RWPE2 (cell line): ENCODE measurements at regions not wholly inside any gene's neighbourhood (a gene's known extent, or its start where the extent isn't known, plus 50 kb on each side); places are given as distances from the start of the nearest gene placed in this dataset.
"Not testable (repeated sequence)": the region's sequence is repeated elsewhere in the genome, so short reads cannot be mapped to it uniquely, and the experiment has no call there.

ENCODE experiments used
- ATAC-seq: fragments of 200-7000 bp; cut with Tn5 transposase; 3 replicates; pipeline ENCODE4 v1.9.1; 2021; ENCODE audit warnings: low read depth
- DNase-seq: peaks from one replicate; pipeline ENCODE4 v3.0.0-alpha.2; 2020; ENCODE audit warnings: low spot score
- H3K27ac ChIP-seq: fragments of 450-650 bp; 2 replicates; pipeline ENCODE4 v1.5.1; 2017; ENCODE audit warnings: mild to moderate bottlenecking; ENCODE audit not compliant: poor library complexity, severe bottlenecking
- H3K27me3 ChIP-seq: fragments of 250-450 bp; sonication (Bioruptor Pico); 2 replicates; pipeline ENCODE4 v1.5.1; 2021; ENCODE audit warnings: mild to moderate bottlenecking, moderate library complexity; ENCODE audit not compliant: insufficient read depth, poor library complexity, severe bottlenecking
- H3K36me3 ChIP-seq: fragments of 250-450 bp; sonication (Bioruptor Pico); 2 replicates; pipeline ENCODE4 v1.5.1; 2020; ENCODE audit warnings: low read depth, mild to moderate bottlenecking, moderate library complexity
- H3K4me1 ChIP-seq: fragments of 250-450 bp; sonication (Bioruptor Pico); 2 replicates; pipeline ENCODE4 v1.5.1; 2021; ENCODE audit warnings: mild to moderate bottlenecking, moderate library complexity; ENCODE audit not compliant: insufficient read depth, poor library complexity, severe bottlenecking
- H3K4me3 ChIP-seq: fragments of 250-450 bp; sonication (Bioruptor Pico); 2 replicates; pipeline ENCODE4 v1.5.1; 2021; ENCODE audit warnings: mild to moderate bottlenecking, moderate library complexity; ENCODE audit not compliant: severe bottlenecking
- H3K9me3 ChIP-seq: fragments of 250-450 bp; sonication (Bioruptor Pico); 2 replicates; pipeline ENCODE4 v1.5.1; 2021; ENCODE audit warnings: mild to moderate bottlenecking, moderate library complexity; ENCODE audit not compliant: severe bottlenecking
- TF ChIP-seq, protein P1 (sequence below): fragments of 450-650 bp; IDR thresholded peaks from one replicate; pipeline ENCODE4 v1.5.1; 2017; ENCODE audit warnings: mild to moderate bottlenecking, moderate library complexity; ENCODE audit not compliant: poor library complexity, severe bottlenecking

DNA sequence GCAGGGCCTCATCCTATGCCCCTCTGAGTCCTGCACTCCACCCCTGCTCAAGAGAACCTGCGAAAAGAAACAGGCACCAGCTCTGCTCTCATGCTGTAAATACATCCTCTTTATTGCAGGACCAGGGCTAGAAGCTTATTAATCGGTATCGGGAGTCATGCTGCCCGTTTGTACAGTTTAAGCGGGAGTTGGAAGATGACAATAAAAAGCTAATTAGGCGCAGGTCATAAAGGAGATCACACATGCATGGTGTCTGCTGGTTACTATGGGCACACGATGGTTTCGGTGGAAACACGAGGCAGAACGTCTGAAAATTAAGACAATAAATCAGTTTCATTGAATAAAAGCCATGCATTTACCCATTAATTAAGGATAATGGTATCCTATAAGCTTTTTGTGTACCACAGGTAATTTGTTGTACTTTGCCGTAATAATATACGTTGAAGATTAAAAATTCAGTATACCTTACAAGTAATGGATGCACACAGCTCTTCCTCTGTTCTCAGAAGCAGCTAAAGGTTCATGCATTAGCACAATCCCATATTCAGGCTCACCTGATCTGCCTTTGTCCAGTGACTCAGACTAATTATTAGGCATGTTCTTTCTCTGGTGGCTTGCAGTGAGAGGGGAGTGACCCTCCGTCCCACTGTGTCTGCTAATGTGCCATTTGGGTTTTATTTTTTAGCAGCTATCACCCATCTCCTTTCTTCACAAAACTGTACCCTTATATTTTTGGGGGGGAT, 406.0 kb downstream of the TSHZ3 start:
- no peak overlapping the region for H3K27ac ChIP-seq
- no peaks in the 10 kb centered on the region for H3K9me3 ChIP-seq
- ATAC-seq (no peak), DNase-seq (no peak)
- TF ChIP-seq, protein P1, sequence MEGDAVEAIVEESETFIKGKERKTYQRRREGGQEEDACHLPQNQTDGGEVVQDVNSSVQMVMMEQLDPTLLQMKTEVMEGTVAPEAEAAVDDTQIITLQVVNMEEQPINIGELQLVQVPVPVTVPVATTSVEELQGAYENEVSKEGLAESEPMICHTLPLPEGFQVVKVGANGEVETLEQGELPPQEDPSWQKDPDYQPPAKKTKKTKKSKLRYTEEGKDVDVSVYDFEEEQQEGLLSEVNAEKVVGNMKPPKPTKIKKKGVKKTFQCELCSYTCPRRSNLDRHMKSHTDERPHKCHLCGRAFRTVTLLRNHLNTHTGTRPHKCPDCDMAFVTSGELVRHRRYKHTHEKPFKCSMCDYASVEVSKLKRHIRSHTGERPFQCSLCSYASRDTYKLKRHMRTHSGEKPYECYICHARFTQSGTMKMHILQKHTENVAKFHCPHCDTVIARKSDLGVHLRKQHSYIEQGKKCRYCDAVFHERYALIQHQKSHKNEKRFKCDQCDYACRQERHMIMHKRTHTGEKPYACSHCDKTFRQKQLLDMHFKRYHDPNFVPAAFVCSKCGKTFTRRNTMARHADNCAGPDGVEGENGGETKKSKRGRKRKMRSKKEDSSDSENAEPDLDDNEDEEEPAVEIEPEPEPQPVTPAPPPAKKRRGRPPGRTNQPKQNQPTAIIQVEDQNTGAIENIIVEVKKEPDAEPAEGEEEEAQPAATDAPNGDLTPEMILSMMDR: no peak
- H3K4me1 ChIP-seq: no peaks in the 10 kb centered on the region
- no peaks in the 10 kb centered on the region for H3K36me3 ChIP-seq
- no peak overlapping the region for H3K4me3 ChIP-seq
- no peaks in the 10 kb centered on the region for H3K27me3 ChIP-seq

DNA sequence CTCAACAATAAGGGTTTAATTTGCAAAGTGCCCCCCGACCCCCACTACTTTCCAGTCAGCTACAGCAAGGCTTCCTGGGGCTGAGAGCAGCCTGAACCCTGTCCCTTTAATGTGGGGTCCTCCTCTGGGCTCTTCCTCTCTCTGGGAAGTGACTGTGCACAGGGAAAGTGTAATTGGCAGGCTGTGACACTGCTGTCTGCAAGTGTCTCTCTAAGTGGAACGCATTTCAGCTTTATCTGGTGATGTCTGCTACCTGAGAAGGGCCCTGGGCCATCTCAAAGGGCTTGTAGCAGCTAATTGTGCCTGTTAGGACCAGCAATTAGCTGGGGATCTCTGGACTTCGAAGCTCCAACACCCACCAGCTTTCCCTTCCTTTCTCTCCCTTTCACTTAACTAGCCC, 406.6 kb downstream of the TSHZ3 start:
- no peak for ATAC-seq
- Histone ChIP-seq H3K9me3 (no peaks in the 10 kb centered on the region), H3K27ac (no peak overlapping the region), H3K4me3 (no peak overlapping the region), H3K27me3 (no peaks in the 10 kb centered on the region), H3K4me1 (no peaks in the 10 kb centered on the region), H3K36me3 (no peaks in the 10 kb centered on the region)
- DNase-seq: no peak
- TF ChIP-seq, protein P1: no peak

DNA sequence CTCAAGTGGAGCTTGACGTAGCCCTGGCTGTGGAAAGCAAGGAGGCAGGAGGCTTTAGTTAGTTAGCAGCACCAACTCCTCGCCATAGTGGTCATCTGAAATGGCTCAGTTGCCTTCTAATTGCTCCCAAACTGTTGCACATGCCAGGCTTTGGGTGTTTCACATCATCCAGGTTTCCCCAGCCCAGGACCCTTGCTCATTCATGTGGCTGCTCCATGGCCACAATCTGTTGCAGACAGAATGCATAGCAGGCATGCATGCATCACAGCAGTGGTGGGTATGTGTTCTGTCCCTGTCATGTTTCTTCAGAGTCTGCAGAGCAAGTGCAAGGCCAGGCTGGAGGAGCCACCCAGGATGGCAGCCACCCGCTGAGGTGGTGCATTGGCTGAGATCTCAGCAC, 407.6 kb downstream of the TSHZ3 start:
- no peaks in the 10 kb centered on the region for H3K27me3 ChIP-seq
- ATAC-seq (no peak), DNase-seq (no peak)
- TF ChIP-seq, protein P1: no peak
- H3K4me3 ChIP-seq: no peak overlapping the region
- H3K9me3 ChIP-seq: no peaks in the 10 kb centered on the region
- no peaks in the 10 kb centered on the region for H3K36me3 ChIP-seq
- H3K4me1 ChIP-seq: no peaks in the 10 kb centered on the region
- no peak overlapping the region for H3K27ac ChIP-seq

DNA sequence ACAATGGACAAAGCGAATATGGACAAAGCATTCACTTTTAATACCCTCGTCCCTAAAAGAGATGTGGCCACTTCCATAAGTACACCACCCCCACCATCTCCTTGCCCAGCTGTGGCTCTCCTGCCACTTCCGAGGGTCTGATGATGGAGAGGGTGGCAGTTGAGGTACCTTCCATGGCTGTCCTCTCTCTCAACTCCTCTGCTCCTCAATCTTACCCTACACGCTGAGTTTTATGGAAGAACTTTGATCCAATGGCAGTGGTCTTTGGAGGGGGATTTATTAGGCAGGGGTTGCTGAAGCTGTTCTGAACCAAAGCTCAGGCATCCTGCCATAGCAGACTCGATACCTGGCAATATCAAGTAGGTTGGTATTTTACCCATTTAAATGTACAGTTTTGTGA, 413.0 kb downstream of the TSHZ3 start:
- ATAC-seq: no peak
- Histone ChIP-seq H3K27me3 (no peaks in the 10 kb centered on the region), H3K36me3 (no peaks in the 10 kb centered on the region), H3K27ac (no peak overlapping the region), H3K4me3 (no peak overlapping the region), H3K4me1 (no peaks in the 10 kb centered on the region), H3K9me3 (no peaks in the 10 kb centered on the region)
- no peak for DNase-seq
- TF ChIP-seq, protein P1: no peak

DNA sequence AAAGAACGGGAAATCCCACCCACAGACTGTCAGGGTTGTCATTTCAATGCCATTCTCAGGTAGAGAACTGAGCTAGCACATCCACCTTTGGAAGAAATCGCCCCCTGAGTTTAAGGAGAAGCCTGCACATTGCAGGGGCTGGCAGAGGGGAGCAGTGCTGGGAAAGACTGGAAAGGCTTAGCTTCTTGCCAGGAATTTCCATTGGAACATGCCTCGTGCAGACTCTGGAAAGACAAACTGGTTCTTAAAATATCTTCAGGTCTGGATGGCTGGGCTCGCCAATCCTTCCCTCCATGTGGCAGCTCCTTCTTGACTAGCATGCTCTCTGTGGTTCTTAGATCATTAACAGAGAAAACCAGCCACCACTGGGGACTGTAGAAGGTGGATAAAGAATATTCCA, 414.1 kb downstream of the TSHZ3 start:
- Histone ChIP-seq H3K4me3 (no peak overlapping the region), H3K4me1 (no peaks in the 10 kb centered on the region), H3K27ac (no peak overlapping the region), H3K9me3 (no peaks in the 10 kb centered on the region), H3K36me3 (no peaks in the 10 kb centered on the region), H3K27me3 (no peaks in the 10 kb centered on the region)
- TF ChIP-seq, protein P1: no peak
- no peak for DNase-seq
- ATAC-seq: no peak

DNA sequence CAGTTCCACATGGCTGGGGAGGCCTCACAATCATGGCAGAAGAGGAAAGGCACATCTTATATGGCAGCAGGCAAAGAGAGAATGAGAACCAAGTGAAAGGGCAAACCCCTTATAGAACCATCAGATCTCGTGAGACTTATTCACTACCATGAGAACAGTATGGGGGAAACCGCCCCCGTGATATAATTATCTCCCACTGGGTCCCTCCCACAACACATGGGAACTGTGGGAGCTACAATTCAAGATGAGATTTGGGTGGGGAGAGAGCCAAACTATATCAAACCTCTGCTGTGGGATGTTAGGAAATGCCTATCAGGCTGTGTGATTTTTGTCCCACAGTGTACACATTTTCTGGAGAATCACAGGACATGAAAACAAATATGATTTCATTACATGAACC, 415.8 kb downstream of the TSHZ3 start:
- not testable (repeated sequence) for H3K27me3 ChIP-seq, H3K27ac ChIP-seq, H3K4me3 ChIP-seq, DNase-seq, H3K9me3 ChIP-seq, H3K4me1 ChIP-seq, H3K36me3 ChIP-seq, ATAC-seq
